ENCODE measurements at regions not wholly inside any gene's neighbourhood (a gene's known extent, or its start where the extent isn't known, plus 50 kb on each side); places are given as distances from the start of the nearest gene placed in this dataset.
A peak's percentile ranks its signal among the peaks of the same experiment; 100 is the strongest.

GRCh38 chr5:32501071-32502002 lies 56.8 kb upstream of the ZFR start:
- TF ChIP-seq, protein P1, sequence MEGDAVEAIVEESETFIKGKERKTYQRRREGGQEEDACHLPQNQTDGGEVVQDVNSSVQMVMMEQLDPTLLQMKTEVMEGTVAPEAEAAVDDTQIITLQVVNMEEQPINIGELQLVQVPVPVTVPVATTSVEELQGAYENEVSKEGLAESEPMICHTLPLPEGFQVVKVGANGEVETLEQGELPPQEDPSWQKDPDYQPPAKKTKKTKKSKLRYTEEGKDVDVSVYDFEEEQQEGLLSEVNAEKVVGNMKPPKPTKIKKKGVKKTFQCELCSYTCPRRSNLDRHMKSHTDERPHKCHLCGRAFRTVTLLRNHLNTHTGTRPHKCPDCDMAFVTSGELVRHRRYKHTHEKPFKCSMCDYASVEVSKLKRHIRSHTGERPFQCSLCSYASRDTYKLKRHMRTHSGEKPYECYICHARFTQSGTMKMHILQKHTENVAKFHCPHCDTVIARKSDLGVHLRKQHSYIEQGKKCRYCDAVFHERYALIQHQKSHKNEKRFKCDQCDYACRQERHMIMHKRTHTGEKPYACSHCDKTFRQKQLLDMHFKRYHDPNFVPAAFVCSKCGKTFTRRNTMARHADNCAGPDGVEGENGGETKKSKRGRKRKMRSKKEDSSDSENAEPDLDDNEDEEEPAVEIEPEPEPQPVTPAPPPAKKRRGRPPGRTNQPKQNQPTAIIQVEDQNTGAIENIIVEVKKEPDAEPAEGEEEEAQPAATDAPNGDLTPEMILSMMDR (conservative IDR thresholded peaks at IDR 0.05) = no peak
- TF ChIP-seq ZFX (IDR thresholded peaks at IDR 0.05) = no peak
- H3K27ac ChIP-seq = no peak overlapping the region

DNA sequence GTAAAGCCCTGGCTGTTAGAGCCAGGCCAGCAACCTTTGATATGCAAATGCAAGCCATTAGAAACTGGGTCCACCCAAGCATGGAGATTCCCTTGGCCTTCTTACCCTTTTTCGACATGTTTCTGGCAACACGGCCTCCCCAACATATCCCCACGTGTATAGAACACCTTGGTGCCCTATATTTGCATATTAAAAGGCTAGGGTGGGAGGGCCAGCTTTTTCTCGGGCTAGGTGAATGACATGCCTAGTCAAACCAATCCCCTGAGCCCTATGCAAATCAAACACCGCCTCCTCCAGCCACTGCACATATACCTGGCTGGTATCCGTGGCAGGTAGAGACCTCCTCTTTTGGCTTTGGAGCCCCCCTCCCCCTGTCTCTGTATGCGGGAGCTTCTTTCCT lies 55.6 kb upstream of the ZFR start:
- TF ChIP-seq ZFX (IDR thresholded peaks at IDR 0.05) = no peak
- TF ChIP-seq, protein P1 (conservative IDR thresholded peaks at IDR 0.05) = no peak

DNA sequence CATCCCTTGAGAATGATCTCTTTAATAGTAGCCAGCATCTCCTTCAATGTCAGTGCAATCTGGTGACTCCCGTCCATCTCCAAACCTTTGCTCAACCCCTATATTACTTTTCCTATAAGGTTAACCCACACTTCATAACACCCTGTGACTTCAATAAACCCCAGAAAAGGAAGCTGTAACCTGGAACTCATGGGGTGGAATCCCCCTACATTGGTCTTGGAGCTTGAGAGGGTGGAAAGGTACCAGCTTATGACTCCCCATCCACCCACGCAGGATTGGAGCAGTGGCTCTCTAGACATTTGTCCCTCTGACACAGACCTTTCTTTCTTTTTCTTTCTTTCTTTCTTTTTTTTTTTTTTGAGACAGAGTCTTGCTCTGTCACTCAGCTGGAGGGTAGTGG lies 54.7 kb upstream of the ZFR start:
- TF ChIP-seq, protein P1 (conservative IDR thresholded peaks at IDR 0.05) = no peak
- TF ChIP-seq ZFX (IDR thresholded peaks at IDR 0.05) = no peak
- H3K27ac ChIP-seq = peak overlapping the region; percentile 40; the same call in 1 of the 2 replicates

More for the DNA sequence above, 55.6 kb upstream of the ZFR start:
- H3K27ac ChIP-seq = no peak overlapping the region

- peak overlapping the region; percentile 42 for H3K27ac ChIP-seq
- TF ChIP-seq, protein P1 (conservative IDR thresholded peaks at IDR 0.05) = no peak
- no peak for TF ChIP-seq ZFX (IDR thresholded peaks at IDR 0.05)
Measured at GRCh38 chr5:32498484-32498883, 53.9 kb upstream of the ZFR start.

DNA sequence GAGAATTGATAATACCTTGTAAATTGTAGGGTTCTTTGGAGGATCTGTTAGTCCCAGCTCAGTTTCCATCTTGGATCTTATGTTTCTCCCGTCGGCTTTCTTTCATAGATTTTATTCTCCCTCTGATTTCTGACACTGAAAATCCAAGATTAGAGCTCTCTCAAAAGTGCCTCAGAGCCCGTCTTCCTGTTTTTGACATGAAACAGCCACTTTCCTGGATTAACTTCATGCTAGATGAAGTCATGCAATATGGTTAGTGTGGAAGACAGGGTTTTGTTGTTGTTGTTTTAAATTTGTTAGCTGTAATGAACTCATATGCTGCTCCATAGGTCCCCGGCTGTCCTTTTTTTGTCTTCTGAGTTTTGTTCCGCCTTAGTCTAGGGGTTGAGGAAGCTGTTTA lies 51.6 kb upstream of the ZFR start:
- TF ChIP-seq, protein P1 (conservative IDR thresholded peaks at IDR 0.05) = no peak
- TF ChIP-seq ZFX (IDR thresholded peaks at IDR 0.05) = no peak
- H3K27ac ChIP-seq = no peak overlapping the region

GRCh38 chr5:32494827-32495226 lies 50.3 kb upstream of the ZFR start:
- no peak overlapping the region for H3K27ac ChIP-seq
- TF ChIP-seq ZFX (IDR thresholded peaks at IDR 0.05) = no peak
- TF ChIP-seq, protein P1 (conservative IDR thresholded peaks at IDR 0.05) = no peak
